Hepatocyte (in vitro differentiated cells): ENCODE measurements at regions not wholly inside any gene's neighbourhood (a gene's known extent, or its start where the extent isn't known, plus 50 kb on each side); places are given as distances from the start of the nearest gene placed in this dataset.

ENCODE experiments used
- DNase-seq: peaks from one replicate; pipeline ENCODE4 v3.0.0-alpha.2; 2016; ENCODE audit warnings: low spot score
- H2AFZ ChIP-seq: fragments of 200-600 bp; sonication (generic); 2 replicates; pipeline ENCODE4 v1.6.0; 2016; ENCODE audit warnings: antibody characterized with exemption, mild to moderate bottlenecking
- H3K27ac ChIP-seq: fragments of 200-600 bp; sonication (generic); 2 replicates; pipeline ENCODE4 v1.5.1; 2016; ENCODE audit warnings: mild to moderate bottlenecking
- H3K27me3 ChIP-seq: fragments of 200-600 bp; sonication (generic); 2 replicates; pipeline ENCODE4 v1.6.1; 2016
- H3K36me3 ChIP-seq: fragments of 200-600 bp; sonication (generic); replicated peaks from 2 replicates; pipeline ENCODE4 v1.5.1; 2016; ENCODE audit warnings: low read depth; ENCODE audit not compliant: insufficient read depth
- H3K4me1 ChIP-seq: fragments of 200-600 bp; sonication (generic); 2 replicates; pipeline ENCODE4 v1.5.1; 2016; ENCODE audit warnings: mild to moderate bottlenecking, moderate library complexity; ENCODE audit not compliant: insufficient read depth
- H3K4me2 ChIP-seq: fragments of 200-600 bp; sonication (generic); 2 replicates; pipeline ENCODE4 v1.6.0; 2016
- H3K4me3 ChIP-seq: fragments of 200-600 bp; sonication (generic); 2 replicates; pipeline ENCODE4 v1.5.1; 2016; ENCODE audit warnings: mild to moderate bottlenecking
- H3K79me2 ChIP-seq: fragments of 200-600 bp; sonication (generic); 2 replicates; pipeline ENCODE4 v1.6.0; 2017; ENCODE audit warnings: mild to moderate bottlenecking
- H3K9me2 ChIP-seq: fragments of 200-600 bp; sonication (generic); replicated peaks from 2 replicates; pipeline ENCODE4 v1.6.0; 2017; ENCODE audit warnings: mild to moderate bottlenecking; ENCODE audit not compliant: insufficient read depth
- H3K9me3 ChIP-seq: fragments of 200-600 bp; sonication (generic); 2 replicates; pipeline ENCODE4 v1.5.1; 2016; ENCODE audit warnings: low read depth, mild to moderate bottlenecking
- H4K20me1 ChIP-seq: fragments of 200-600 bp; sonication (generic); 2 replicates; pipeline ENCODE4 v1.6.0; 2016; ENCODE audit warnings: mild to moderate bottlenecking; ENCODE audit not compliant: insufficient read depth, poor library complexity, severe bottlenecking
- CTCF ChIP-seq: fragments of 200-600 bp; sonication (generic); IDR thresholded peaks from 2 replicates; pipeline ENCODE4 v1.5.1; 2016; ENCODE audit warnings: antibody characterized with exemption, mild to moderate bottlenecking; ENCODE audit not compliant: poor library complexity
- EZH2 ChIP-seq: fragments of 200-600 bp; sonication (generic); IDR thresholded peaks from 2 replicates; pipeline ENCODE4 v1.6.1; 2016; ENCODE audit warnings: antibody characterized with exemption, mild to moderate bottlenecking, borderline replicate concordance
- EZH2phosphoT487 ChIP-seq: fragments of 200-600 bp; sonication (generic); IDR thresholded peaks from one replicate; pipeline ENCODE4 v1.6.1; 2018; ENCODE audit warnings: antibody characterized with exemption, mild to moderate bottlenecking, low read depth, moderate library complexity; ENCODE audit not compliant: unreplicated experiment, severe bottlenecking
- WGBS: methylation state at CpG from one replicate; pipeline ENCODE4 v1.1.6; 2016; ENCODE audit warnings: low lambda C conversion rate; ENCODE audit errors: missing lambda C conversion rate; 5-methylcytosine and 5-hydroxymethylcytosine counted together

DNA sequence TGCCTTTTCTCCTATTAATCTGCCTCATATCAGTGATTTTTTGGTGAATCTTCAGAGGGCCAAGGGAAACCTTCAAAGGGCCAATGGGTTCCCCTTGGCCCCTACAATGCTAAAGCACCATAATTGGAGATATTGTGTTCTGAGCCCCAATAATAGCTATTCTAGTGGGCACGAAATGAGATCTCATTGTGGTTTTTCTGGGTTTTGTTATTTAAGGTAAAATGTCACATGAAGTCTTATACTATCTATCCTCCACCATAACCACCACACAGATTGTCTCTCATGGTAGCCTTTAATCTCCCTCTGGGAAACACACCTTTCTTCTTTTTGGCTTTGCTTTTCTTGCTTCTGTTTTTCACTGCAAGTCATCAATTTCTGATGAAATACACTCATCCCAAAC is 152.8 kb downstream of the B3GNT2 start:
- Histone ChIP-seq H2AFZ (no peak overlapping the region), H3K9me2 (no peaks in the 10 kb centered on the region), H3K4me3 (no peak overlapping the region), H3K4me2 (no peak overlapping the region), H4K20me1 (no peaks in the 10 kb centered on the region), H3K9me3 (no peaks in the 10 kb centered on the region), H3K36me3 (no peaks in the 10 kb centered on the region), H3K4me1 (no peaks in the 10 kb centered on the region), H3K27me3 (no peaks in the 10 kb centered on the region), H3K79me2 (no peaks in the 10 kb centered on the region), H3K27ac (no peak overlapping the region)
- WGBS: 92% methylated on average over 1 of the region's 1 CpG
- no peak for DNase-seq
- no peak for TF ChIP-seq EZH2
- TF ChIP-seq EZH2phosphoT487: no peak
- no peak for TF ChIP-seq CTCF

DNA sequence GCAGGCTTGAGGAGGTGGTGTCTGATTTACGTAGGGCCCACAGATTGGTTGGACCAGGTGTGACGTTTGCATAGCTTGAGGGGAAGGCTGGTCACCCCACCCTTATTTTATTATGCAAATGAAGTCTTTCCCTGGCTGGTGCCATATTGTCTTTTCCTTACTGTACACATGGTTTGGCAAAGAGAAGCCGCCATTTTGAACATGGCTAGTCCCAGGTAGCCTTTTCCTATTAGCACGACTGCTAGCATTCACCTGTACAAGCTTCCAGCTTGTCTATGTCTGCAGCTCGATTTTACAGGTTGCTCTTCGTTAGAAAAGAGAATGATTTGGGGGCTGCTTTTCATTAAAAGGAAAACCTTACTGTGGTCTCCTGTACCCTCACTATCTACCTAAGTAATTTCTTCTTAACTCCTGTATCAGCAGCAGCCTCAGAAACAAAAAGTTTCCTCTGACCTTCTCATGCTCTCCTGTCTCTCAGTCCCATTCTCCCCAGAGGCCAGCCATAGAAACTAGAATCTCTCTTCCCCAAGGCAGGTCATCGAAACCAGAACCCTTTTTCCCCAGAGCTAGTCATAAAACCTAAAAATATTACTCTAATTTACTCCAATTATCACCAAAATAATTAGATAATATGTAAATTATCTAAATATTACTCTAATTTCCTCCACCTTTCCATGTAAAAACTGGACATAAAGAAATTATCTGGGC is 151.8 kb downstream of the B3GNT2 start:
- no peaks in the 10 kb centered on the region for H4K20me1 ChIP-seq

GRCh38 chr2:62344472-62344871 is 148.6 kb downstream of the B3GNT2 start:
- no peak for DNase-seq
- WGBS: 98% methylated on average over 5 of the region's 5 CpGs
- no peak overlapping the region for H3K27ac ChIP-seq
- H2AFZ ChIP-seq: no peak overlapping the region
- H3K4me3 ChIP-seq: no peak overlapping the region
- H3K36me3 ChIP-seq: no peaks in the 10 kb centered on the region
- no peak for TF ChIP-seq CTCF
- H3K4me2 ChIP-seq: no peak overlapping the region
- H4K20me1 ChIP-seq: no peaks in the 10 kb centered on the region
- no peaks in the 10 kb centered on the region for H3K9me2 ChIP-seq
- H3K9me3 ChIP-seq: no peaks in the 10 kb centered on the region
- no peaks in the 10 kb centered on the region for H3K27me3 ChIP-seq
- peaks cover 12% of the 10 kb centered on the region for H3K4me1 ChIP-seq
- H3K79me2 ChIP-seq: no peaks in the 10 kb centered on the region

More for the DNA sequence above, 151.8 kb downstream of the B3GNT2 start:
- Histone ChIP-seq H3K27me3 (no peaks in the 10 kb centered on the region), H3K27ac (no peak overlapping the region), H3K4me3 (no peak overlapping the region), H3K36me3 (no peaks in the 10 kb centered on the region), H3K9me3 (no peaks in the 10 kb centered on the region), H2AFZ (no peak overlapping the region), H3K79me2 (no peaks in the 10 kb centered on the region), H3K4me2 (no peak overlapping the region), H3K9me2 (no peaks in the 10 kb centered on the region), H3K4me1 (no peaks in the 10 kb centered on the region)
- TF ChIP-seq EZH2phosphoT487: no peak
- no peak for TF ChIP-seq CTCF
- TF ChIP-seq EZH2: no peak
- DNase-seq: no peak
- WGBS: 87% methylated on average over 7 of the region's 7 CpGs
